ENCODE measurements at regions not wholly inside any gene's neighbourhood (a gene's known extent, or its start where the extent isn't known, plus 50 kb on each side); places are given as distances from the start of the nearest gene placed in this dataset.

- Histone ChIP-seq H3F3A (replicated peaks; ENCODE audit: insufficient read depth) (peaks cover 18% of the 10 kb centered on the region), H3K9me3 (no peaks in the 10 kb centered on the region), H3K4me3 (ENCODE audit: low read depth in 2 of 2, low read length in 1 of 2) (no peak overlapping the region), H3K9ac (no peak overlapping the region), H2AFZ (ENCODE audit: low read depth) (no peak overlapping the region), H3K27me3 (ENCODE audit: insufficient read depth) (no peaks in the 10 kb centered on the region), H3K27ac (ENCODE audit: low read depth in 2 of 2, low read length in 1 of 2) (no peak overlapping the region), H3K36me3 (replicated peaks in 1 of 2; ENCODE audit: control insufficient read depth in 1 of 2, insufficient read depth in 2 of 2, low read length in 1 of 2) (no peaks in the 10 kb centered on the region), H3K79me2 (ENCODE audit: insufficient read depth) (no peaks in the 10 kb centered on the region), H4K20me1 (ENCODE audit: insufficient read depth) (no peaks in the 10 kb centered on the region), H3K9me2 (no peaks in the 10 kb centered on the region), H3K4me1 (ENCODE audit: control insufficient read depth in 1 of 2, insufficient read depth in 2 of 2, low read depth in 1 of 2, low read length in 1 of 2) (peaks cover 0 to 13% of the 10 kb centered on the region in 2 experiments; a peak in 3 of 4 replicates), H3K4me2 (no peak overlapping the region)
- CTCF ChIA-PET: interaction anchor here (0.7 to 1.6 kb wide), 3 partner anchors 15 to 65 kb away, joined by 3 to 7 read pairs (median 3); no protein-coding TSS in a partner anchor
- no peak for TF ChIP-seq GATA2 (CRISPR knock-in tag; IDR thresholded peaks at IDR 0.05)
- TF ChIP-seq CTCF (IDR thresholded peaks at IDR 0.05): peak; percentile 16; the same call in 1 of the 2 replicates
- TF ChIP-seq MAX (IDR thresholded peaks at IDR 0.05; ENCODE audit: low read depth): no peak
- no peak for TF ChIP-seq TCF12 (IDR thresholded peaks at IDR 0.05)
- no peak for DNase-seq
- WGBS (ENCODE audit: low lambda C conversion rate): 71% methylated on average over 2 of the region's 2 CpGs
- POLR2A ChIA-PET: no interaction called here
These were observed 98.5 kb upstream of the VANGL1 start for GRCh38 chr1:115543247-115543646.

- H2AFZ ChIP-seq (ENCODE audit: low read depth): no peak overlapping the region
- no peaks in the 10 kb centered on the region for H3F3A ChIP-seq (replicated peaks; ENCODE audit: insufficient read depth)
- no peak overlapping the region for H3K4me2 ChIP-seq
- no peaks in the 10 kb centered on the region for H3K36me3 ChIP-seq (replicated peaks in 1 of 2; ENCODE audit: control insufficient read depth in 1 of 2, insufficient read depth in 2 of 2, low read length in 1 of 2)
- no peaks in the 10 kb centered on the region for H3K27me3 ChIP-seq (ENCODE audit: insufficient read depth)
- H3K9me3 ChIP-seq: no peaks in the 10 kb centered on the region
- H3K4me3 ChIP-seq (ENCODE audit: low read depth in 2 of 2, low read length in 1 of 2): no peak overlapping the region
- ChIA-PET CTCF (interaction anchor here (1.2 kb wide), 1 partner anchor 56 kb away, joined by 6 read pairs; no protein-coding TSS in a partner anchor), POLR2A (no interaction called here)
- H4K20me1 ChIP-seq (ENCODE audit: insufficient read depth): no peaks in the 10 kb centered on the region
- H3K4me1 ChIP-seq (ENCODE audit: control insufficient read depth in 1 of 2, insufficient read depth in 2 of 2, low read depth in 1 of 2, low read length in 1 of 2): no peaks in the 10 kb centered on the region; a peak in 1 of 4 replicates
- H3K79me2 ChIP-seq (ENCODE audit: insufficient read depth): no peaks in the 10 kb centered on the region
- H3K27ac ChIP-seq (ENCODE audit: low read depth in 2 of 2, low read length in 1 of 2): no peak overlapping the region
- no peak overlapping the region for H3K9ac ChIP-seq
- no peak for TF ChIP-seq USF1 (IDR thresholded peaks at IDR 0.05; ENCODE audit: borderline replicate concordance, low read depth)
- no peak for TF ChIP-seq MAX (IDR thresholded peaks at IDR 0.05; ENCODE audit: low read depth)
- TF ChIP-seq TEAD4 (IDR thresholded peaks at IDR 0.05; ENCODE audit: borderline replicate concordance, insufficient read depth): no peak
- no peak for DNase-seq
- no peaks in the 10 kb centered on the region for H3K9me2 ChIP-seq
- WGBS (ENCODE audit: low lambda C conversion rate): 96% methylated on average over 3 of the region's 3 CpGs
These were observed 102.0 kb upstream of the VANGL1 start for GRCh38 chr1:115539736-115540135.

GRCh38 chr1:115539061-115539460 is 102.7 kb upstream of the VANGL1 start:
- no peaks in the 10 kb centered on the region for H4K20me1 ChIP-seq (ENCODE audit: insufficient read depth)
- H3K79me2 ChIP-seq (ENCODE audit: insufficient read depth): no peaks in the 10 kb centered on the region
- H3F3A ChIP-seq (replicated peaks; ENCODE audit: insufficient read depth): no peaks in the 10 kb centered on the region
- H3K4me3 ChIP-seq (ENCODE audit: low read depth in 2 of 2, low read length in 1 of 2): no peak overlapping the region
- no peak overlapping the region for H3K27ac ChIP-seq (ENCODE audit: low read depth in 2 of 2, low read length in 1 of 2)
- no peaks in the 10 kb centered on the region for H3K36me3 ChIP-seq (replicated peaks in 1 of 2; ENCODE audit: control insufficient read depth in 1 of 2, insufficient read depth in 2 of 2, low read length in 1 of 2)
- no peak overlapping the region for H3K9ac ChIP-seq
- DNase-seq: no peak
- no peak overlapping the region for H3K4me2 ChIP-seq
- H3K4me1 ChIP-seq (ENCODE audit: control insufficient read depth in 1 of 2, insufficient read depth in 2 of 2, low read depth in 1 of 2, low read length in 1 of 2): peaks cover 0 to 2% of the 10 kb centered on the region in 2 experiments; a peak in 1 of 4 replicates
- ChIA-PET POLR2A (no interaction called here), CTCF (no interaction called here)
- H3K9me3 ChIP-seq: no peaks in the 10 kb centered on the region
- 86% methylated on average over 7 of the region's 7 CpGs for WGBS (ENCODE audit: low lambda C conversion rate)
- H2AFZ ChIP-seq (ENCODE audit: low read depth): no peak overlapping the region
- no peaks in the 10 kb centered on the region for H3K27me3 ChIP-seq (ENCODE audit: insufficient read depth)
- no peaks in the 10 kb centered on the region for H3K9me2 ChIP-seq
- TF ChIP-seq SIN3A (IDR thresholded peaks at IDR 0.05; ENCODE audit: borderline replicate concordance, low read depth, low read length) (no peak), MAX (IDR thresholded peaks at IDR 0.05; ENCODE audit: low read depth) (no peak), USF2 (IDR thresholded peaks at IDR 0.05; ENCODE audit: borderline replicate concordance, low read depth, low read length) (no peak), IRF3 (IDR thresholded peaks at IDR 0.05; ENCODE audit: low read depth, low read length) (no peak), ELF1 (IDR thresholded peaks at IDR 0.05) (no peak), TAF1 (IDR thresholded peaks at IDR 0.05; ENCODE audit: borderline replicate concordance, low read depth, low read length) (no peak), RFX5 (IDR thresholded peaks at IDR 0.05; ENCODE audit: low read length) (no peak), FOXJ3 (CRISPR knock-in tag; IDR thresholded peaks at IDR 0.05) (no peak), YY1 (IDR thresholded peaks at IDR 0.05; ENCODE audit: low read depth) (no peak), JUND (IDR thresholded peaks at IDR 0.05) (no peak), NFIC (IDR thresholded peaks at IDR 0.05; ENCODE audit: borderline replicate concordance) (no peak)
